ENCODE measurements at regions not wholly inside any gene's neighbourhood (a gene's known extent, or its start where the extent isn't known, plus 50 kb on each side); places are given as distances from the start of the nearest gene placed in this dataset.

GRCh38 chr1:19006837-19007271 is 50.4 kb upstream of the IFFO2 start:
- Histone ChIP-seq H3K4me1 (ENCODE audit: insufficient read depth, low read length) (peaks cover 15% of the 10 kb centered on the region), H3K4me3 (ENCODE audit: low read length) (no peak overlapping the region), H3K27me3 (ENCODE audit: control insufficient read depth in 1 of 2, insufficient read depth in 2 of 2, low read length in 2 of 2) (no peaks in the 10 kb centered on the region), H3K36me3 (ENCODE audit: insufficient read depth, low read length) (no peaks in the 10 kb centered on the region), H3K27ac (ENCODE audit: low read depth in 1 of 2, low read length in 2 of 2) (no peak overlapping the region), H3K9me3 (ENCODE audit: control insufficient read depth in 1 of 2, insufficient read depth in 1 of 2, low read length in 2 of 2) (peaks cover 0 to 3% of the 10 kb centered on the region in 2 experiments)
- DNase-seq = no peak
- Mint-ChIP-seq H3K27me3 (peaks cover 18% of the 10 kb centered on the region), H3K4me1 (ENCODE audit: low read depth) (peaks cover 29% of the 10 kb centered on the region), H3K9me3 (peaks cover 3% of the 10 kb centered on the region), H3K36me3 (ENCODE audit: low read depth) (no peaks in the 10 kb centered on the region), H3K4me3 (no peak overlapping the region), H3K27ac (no peak overlapping the region)
- no peak for TF ChIP-seq CTCF (IDR thresholded peaks at IDR 0.05)
- CTCF ChIA-PET = no interaction called here
- POLR2A ChIA-PET = no interaction called here
- ATAC-seq (ENCODE audit: poor library complexity) = no peak
- intact Hi-C loops (cut with DNase I, micrococcal nuclease) = no loop called here

Data from CD4-positive, alpha-beta T cell (primary cell).